H1 (cell line): ENCODE measurements at regions not wholly inside any gene's neighbourhood (a gene's known extent, or its start where the extent isn't known, plus 50 kb on each side); places are given as distances from the start of the nearest gene placed in this dataset.

ENCODE experiments used
- CTCF ChIA-PET: fragments of 300-600 bp; sonication (Branson Sonifier 250); formaldehyde crosslinking; loops from one replicate; lab custom pipeline; 2021; ENCODE audit not compliant: partially characterized antibody; lab: Charles Lee
- POLR2A ChIA-PET: fragments of 300-600 bp; sonication (Branson Sonifier 250); formaldehyde crosslinking; loops from one replicate; lab custom pipeline; 2021; ENCODE audit warnings: inconsistent platforms; ENCODE audit not compliant: partially characterized antibody; lab: Charles Lee
- DNase-seq, 2 experiments: peaks; one replicate each; pipeline versions ENCODE4 v3.0.0 to v3.0.0-alpha.2; 2010 to 2022; ENCODE audit warnings: low spot score in 2 of 2, low read depth in 1 of 2, mixed read lengths in 1 of 2
- FAIRE-seq: peaks from 2 replicates; lab custom pipeline; 2011; peaks lifted over from hg19 to GRCh38; lab: Jason Lieb, UNC
- H2AFZ ChIP-seq: 2 replicates; pipeline ENCODE4 v1.8.1; 2012; ENCODE audit warnings: low read length, inconsistent platforms
- H2AK5ac ChIP-seq: 2 replicates; pipeline ENCODE4 v1.6.1; 2013; ENCODE audit warnings: low read depth, low read length
- H2BK120ac ChIP-seq: replicated peaks from 2 replicates; pipeline ENCODE3; 2013; ENCODE audit warnings: low read depth, low read length, inconsistent platforms
- H2BK12ac ChIP-seq: 2 replicates; pipeline ENCODE4 v1.6.1; 2013; ENCODE audit warnings: low read depth, low read length
- H2BK15ac ChIP-seq: 2 replicates; pipeline ENCODE4 v1.6.1; 2013; ENCODE audit warnings: low read length
- H2BK20ac ChIP-seq: 2 replicates; pipeline ENCODE4 v1.6.1; 2013; ENCODE audit warnings: low read length
- H2BK5ac ChIP-seq: 2 replicates; pipeline ENCODE4 v1.6.1; 2013; ENCODE audit warnings: low read depth, low read length
- H3K14ac ChIP-seq: 2 replicates; pipeline ENCODE4 v1.6.1; 2013; ENCODE audit warnings: inconsistent platforms; ENCODE audit not compliant: insufficient read length
- H3K18ac ChIP-seq: 2 replicates; pipeline ENCODE4 v1.6.1; 2013; ENCODE audit warnings: low read length; ENCODE audit errors: extremely low read depth
- H3K23ac ChIP-seq: 2 replicates; pipeline ENCODE4 v1.6.1; 2013; ENCODE audit warnings: inconsistent platforms; ENCODE audit not compliant: insufficient read length
- H3K23me2 ChIP-seq: 2 replicates; pipeline ENCODE4 v1.6.1; 2013; ENCODE audit warnings: low read depth, low read length
- H3K27ac ChIP-seq: 2 replicates; pipeline ENCODE4 v1.6.1; 2011; ENCODE audit warnings: low read depth, low read length, inconsistent platforms
- H3K27me3 ChIP-seq, 4 experiments: replicated peaks in 1 of 4; 1 replicate in 1 of 4; 2 replicates in 3 of 4; pipeline versions ENCODE4 v1.6.1 to v1.8.1; 2011 to 2013; ENCODE audit warnings: low read length in 3 of 4, mild to moderate bottlenecking in 3 of 4, inconsistent platforms in 2 of 4, mixed read lengths in 2 of 4, moderate library complexity in 1 of 4; ENCODE audit not compliant: control insufficient read depth in 3 of 4, insufficient read depth in 3 of 4; ENCODE audit errors: extremely low read depth in 1 of 4
- H3K36me3 ChIP-seq, 4 experiments: 2 replicates each; pipeline versions ENCODE4 v1.6.1 to v1.8.1; 2011 to 2013; ENCODE audit warnings: mild to moderate bottlenecking in 4 of 4, low read length in 3 of 4, moderate library complexity in 2 of 4, control low read depth in 1 of 4, inconsistent platforms in 1 of 4; ENCODE audit not compliant: insufficient read depth in 4 of 4, control insufficient read depth in 2 of 4
- H3K4ac ChIP-seq: replicated peaks from 2 replicates; pipeline ENCODE3; 2013; ENCODE audit warnings: low read length, low read depth, mixed read lengths, inconsistent platforms; ENCODE audit not compliant: insufficient read length
- H3K4me1 ChIP-seq, 4 experiments: replicated peaks in 1 of 4; 1 replicate in 1 of 4; 2 replicates in 3 of 4; pipeline versions ENCODE4 v1.6.1 to v1.8.1; 2011 to 2013; ENCODE audit warnings: low read length in 3 of 4, inconsistent platforms in 2 of 4, mixed read lengths in 1 of 4; ENCODE audit not compliant: insufficient read depth in 4 of 4, control insufficient read depth in 3 of 4
- H3K4me2 ChIP-seq, 2 experiments: 2 replicates each; pipeline versions ENCODE4 v1.6.1 to v1.8.1; 2011 to 2013; ENCODE audit warnings: low read depth in 2 of 2, low read length in 2 of 2, control low read depth in 1 of 2, inconsistent platforms in 1 of 2, mild to moderate bottlenecking in 1 of 2; ENCODE audit not compliant: insufficient read depth in 1 of 2
- H3K4me3 ChIP-seq, 4 experiments: fragments of 200-600, 300-600 bp in 1 of 4; sonication (generic), shearing (Covaris generic), sonication (Bioruptor Twin) in 1 of 4; 2 replicates each; pipeline versions ENCODE4 v1.5.1 to v1.8.1; 2011 to 2016; ENCODE audit warnings: low read length in 4 of 4, low read depth in 3 of 4, control low read depth in 2 of 4, inconsistent platforms in 2 of 4, mild to moderate bottlenecking in 2 of 4, mixed read lengths in 1 of 4, moderate library complexity in 1 of 4; ENCODE audit not compliant: insufficient read depth in 2 of 4; ENCODE audit errors: extremely low read depth in 1 of 4
- H3K56ac ChIP-seq: replicated peaks from 2 replicates; pipeline ENCODE3; 2013; ENCODE audit warnings: low read depth, mild to moderate bottlenecking, mixed read lengths, low read length, inconsistent platforms; ENCODE audit not compliant: insufficient read length
- H3K79me1 ChIP-seq: 2 replicates; pipeline ENCODE4 v1.6.1; 2013; ENCODE audit warnings: low read depth, low read length, control low read depth
- H3K79me2 ChIP-seq, 2 experiments: 2 replicates each; pipeline versions ENCODE4 v1.6.1 to v1.8.1; 2012 to 2013; ENCODE audit warnings: low read length in 2 of 2, mild to moderate bottlenecking in 2 of 2, inconsistent platforms in 1 of 2; ENCODE audit not compliant: insufficient read depth in 2 of 2, control insufficient read depth in 1 of 2
- H3K9ac ChIP-seq, 4 experiments: replicated peaks in 1 of 4; 1 replicate in 1 of 4; 2 replicates in 3 of 4; pipeline versions ENCODE4 v1.6.1 to v1.8.1; 2011 to 2013; ENCODE audit warnings: low read depth in 3 of 4, low read length in 3 of 4, control low read depth in 2 of 4, mild to moderate bottlenecking in 2 of 4, moderate library complexity in 2 of 4, inconsistent platforms in 1 of 4; ENCODE audit errors: extremely low read depth in 1 of 4
- H3K9me3 ChIP-seq, 2 experiments: 2 replicates each; pipeline versions ENCODE4 v1.6.1 to v1.8.1; 2012 to 2013; ENCODE audit warnings: mild to moderate bottlenecking in 2 of 2, moderate library complexity in 2 of 2, control low read depth in 1 of 2, inconsistent platforms in 1 of 2, low read depth in 1 of 2, low read length in 1 of 2, mixed read lengths in 1 of 2; ENCODE audit not compliant: insufficient read depth in 2 of 2
- H4K20me1 ChIP-seq, 2 experiments: replicated peaks in 1 of 2; 2 replicates each; pipeline versions ENCODE3 to v1.8.1; 2011 to 2013; ENCODE audit warnings: inconsistent platforms in 2 of 2, low read length in 2 of 2, mild to moderate bottlenecking in 1 of 2; ENCODE audit not compliant: insufficient read depth in 2 of 2, control insufficient read depth in 1 of 2
- H4K5ac ChIP-seq: 2 replicates; pipeline ENCODE4 v1.6.1; 2013; ENCODE audit warnings: low read length, low read depth, mixed read lengths, inconsistent platforms; ENCODE audit not compliant: insufficient read length
- H4K8ac ChIP-seq: 2 replicates; pipeline ENCODE4 v1.8.0; 2013; ENCODE audit warnings: mild to moderate bottlenecking, moderate library complexity, low read length, inconsistent platforms; ENCODE audit not compliant: insufficient read depth; ENCODE audit errors: extremely low read depth
- H4K91ac ChIP-seq: replicated peaks from 2 replicates; pipeline ENCODE3; 2013; ENCODE audit warnings: low read length, mixed read lengths, inconsistent platforms; ENCODE audit not compliant: insufficient read length
- ASH2L ChIP-seq: fragments of 200-600, 300-600 bp; sonication (generic); IDR thresholded peaks from one replicate; pipeline ENCODE4 v1.7.1; 2017; ENCODE audit warnings: low read length
- BACH1 ChIP-seq: IDR thresholded peaks from 2 replicates; pipeline ENCODE4 v1.6.1; 2012; ENCODE audit warnings: low read length, improper control_type of control experiment
- HDAC2 ChIP-seq, 2 experiments: fragments of 300-600 bp in 1 of 2; sonication (generic) in 1 of 2; IDR thresholded peaks; 2 replicates each; pipeline ENCODE4 v1.6.1; 2011 to 2012; ENCODE audit warnings: low read depth in 2 of 2, low read length in 2 of 2, mild to moderate bottlenecking in 2 of 2, moderate library complexity in 2 of 2, borderline replicate concordance in 1 of 2, inconsistent platforms in 1 of 2
- JUN ChIP-seq: IDR thresholded peaks from 2 replicates; pipeline ENCODE4 v1.6.1; 2011; ENCODE audit warnings: low read depth, mild to moderate bottlenecking, improper control_type of control experiment, low read length
- NRF1 ChIP-seq: IDR thresholded peaks from 2 replicates; pipeline ENCODE4 v1.6.1; 2011; ENCODE audit warnings: mild to moderate bottlenecking, low read depth, low read length, improper control_type of control experiment
- PHF8 ChIP-seq: fragments of 200-600 bp; sonication (generic); conservative IDR thresholded peaks from 2 replicates; pipeline ENCODE4 v1.7.1; 2012; ENCODE audit warnings: low read depth, mild to moderate bottlenecking, inconsistent platforms, low read length, moderate library complexity
- WGBS, 2 experiments: shearing (Covaris generic) in 1 of 2; methylation state at CpG; one replicate each; pipeline versions ENCODE4 v1.1.6 to v1.1.7; 2013 to 2015; ENCODE audit warnings: low lambda C conversion rate in 2 of 2, mixed read lengths in 2 of 2, inconsistent platforms in 1 of 2, low coverage in 1 of 2, missing lambda C conversion rate in 1 of 2; ENCODE audit not compliant: insufficient replicate concordance in 2 of 2, insufficient coverage in 1 of 2, insufficient read length in 1 of 2; ENCODE audit errors: extremely low coverage in 1 of 2, missing lambda C conversion rate in 1 of 2; 5-methylcytosine and 5-hydroxymethylcytosine counted together
- TF ChIP-seq, protein P1 (sequence below), 3 experiments: IDR thresholded peaks; 1 replicate in 2 of 3; 2 replicates in 1 of 3; pipeline versions ENCODE4 v1.5.1 to v1.6.1; 2011; ENCODE audit warnings: low read length in 3 of 3, mild to moderate bottlenecking in 3 of 3, inconsistent platforms in 2 of 3, low read depth in 1 of 3, moderate library complexity in 1 of 3; ENCODE audit not compliant: insufficient read depth in 1 of 3; ENCODE audit errors: control extremely low read depth in 1 of 3

DNA sequence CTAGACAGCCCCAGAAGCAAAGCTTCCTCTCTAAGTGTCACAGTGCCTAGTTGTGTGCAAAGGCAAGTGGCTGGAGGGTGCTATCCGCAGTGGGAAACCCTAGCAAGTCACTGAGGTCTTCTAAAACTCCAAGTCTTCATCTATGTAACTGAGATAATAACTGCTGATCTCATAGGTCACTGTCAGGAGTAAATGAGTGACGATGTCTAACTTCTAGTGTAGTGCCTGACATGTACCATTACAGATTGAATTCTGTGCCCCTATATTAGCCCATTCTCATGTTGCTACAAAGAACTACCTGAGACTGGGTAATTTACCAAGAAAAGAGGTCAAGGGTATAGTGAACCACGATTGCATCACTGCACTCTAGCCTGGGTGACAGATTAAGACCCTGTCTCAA lies 253.5 kb upstream of the JARID2 start:
- no peak overlapping the region for H3K56ac ChIP-seq
- H3K14ac ChIP-seq = no peak overlapping the region
- CTCF ChIA-PET = interaction anchor here (0.7 to 1.2 kb wide), 2 partner anchors 11 to 16 kb away, joined by 3 read pairs; no protein-coding TSS in a partner anchor
- no peak overlapping the region for H3K4ac ChIP-seq
- POLR2A ChIA-PET = no interaction called here
- H4K91ac ChIP-seq = no peak overlapping the region
- H3K79me2 ChIP-seq = peaks cover 3 to 5% of the 10 kb centered on the region in 2 experiments; a peak in 3 of 4 replicates
- H2BK15ac ChIP-seq = no peak overlapping the region
- H2AFZ ChIP-seq = no peak overlapping the region
- H2BK120ac ChIP-seq = no peak overlapping the region
- peaks cover 10% of the 10 kb centered on the region for H3K79me1 ChIP-seq
- H3K27me3 ChIP-seq = no peaks in the 10 kb centered on the region
- H2BK20ac ChIP-seq = no peak overlapping the region
- no peak overlapping the region for H3K4me3 ChIP-seq
- no peak overlapping the region for H2AK5ac ChIP-seq
- H4K5ac ChIP-seq = no peak overlapping the region
- H3K18ac ChIP-seq = no peak overlapping the region
- H4K20me1 ChIP-seq = no peaks in the 10 kb centered on the region
- H2BK12ac ChIP-seq = no peak overlapping the region
- 92% methylated on average over 3 of the region's 3 CpGs; no CpG with 5 or more reads in 1 of the 2 experiments for WGBS, 2 experiments
- no peaks in the 10 kb centered on the region for H3K23me2 ChIP-seq
- TF ChIP-seq JUN (no peak), PHF8 (no peak), ASH2L (no peak), BACH1 (no peak), HDAC2 (IDR thresholded peaks at IDR 0.05; ENCODE audit: borderline replicate concordance in 1 of 2, low read depth in 2 of 2, low read length in 2 of 2) (no peak), NRF1 (no peak)
- TF ChIP-seq, protein P1, sequence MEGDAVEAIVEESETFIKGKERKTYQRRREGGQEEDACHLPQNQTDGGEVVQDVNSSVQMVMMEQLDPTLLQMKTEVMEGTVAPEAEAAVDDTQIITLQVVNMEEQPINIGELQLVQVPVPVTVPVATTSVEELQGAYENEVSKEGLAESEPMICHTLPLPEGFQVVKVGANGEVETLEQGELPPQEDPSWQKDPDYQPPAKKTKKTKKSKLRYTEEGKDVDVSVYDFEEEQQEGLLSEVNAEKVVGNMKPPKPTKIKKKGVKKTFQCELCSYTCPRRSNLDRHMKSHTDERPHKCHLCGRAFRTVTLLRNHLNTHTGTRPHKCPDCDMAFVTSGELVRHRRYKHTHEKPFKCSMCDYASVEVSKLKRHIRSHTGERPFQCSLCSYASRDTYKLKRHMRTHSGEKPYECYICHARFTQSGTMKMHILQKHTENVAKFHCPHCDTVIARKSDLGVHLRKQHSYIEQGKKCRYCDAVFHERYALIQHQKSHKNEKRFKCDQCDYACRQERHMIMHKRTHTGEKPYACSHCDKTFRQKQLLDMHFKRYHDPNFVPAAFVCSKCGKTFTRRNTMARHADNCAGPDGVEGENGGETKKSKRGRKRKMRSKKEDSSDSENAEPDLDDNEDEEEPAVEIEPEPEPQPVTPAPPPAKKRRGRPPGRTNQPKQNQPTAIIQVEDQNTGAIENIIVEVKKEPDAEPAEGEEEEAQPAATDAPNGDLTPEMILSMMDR (IDR thresholded peaks at IDR 0.05; ENCODE audit: control extremely low read depth in 1 of 3, insufficient read depth in 1 of 3, low read depth in 1 of 3, low read length in 3 of 3) = no peak
- H3K9me3 ChIP-seq = no peaks in the 10 kb centered on the region
- no peak overlapping the region for H2BK5ac ChIP-seq
- H3K27ac ChIP-seq = no peak overlapping the region
- H4K8ac ChIP-seq = no peak overlapping the region
- H3K9ac ChIP-seq = no peak overlapping the region
- no peak for FAIRE-seq
- no peak overlapping the region for H3K23ac ChIP-seq
- DNase-seq = no peak
- no peak overlapping the region for H3K4me2 ChIP-seq
- peaks cover 0 to 81% (median 8%) of the 10 kb centered on the region in 4 experiments; a peak in 5 of 8 replicates for H3K36me3 ChIP-seq
- no peaks in the 10 kb centered on the region for H3K4me1 ChIP-seq
